B cell (primary cell): ENCODE measurements at regions not wholly inside any gene's neighbourhood (a gene's known extent, or its start where the extent isn't known, plus 50 kb on each side); places are given as distances from the start of the nearest gene placed in this dataset.

Experiments
- ATAC-seq: fragments of 200-7000 bp; cut with Tn5 transposase; one replicate; pipeline ENCODE4 v1.10.0; 2021; ENCODE audit warnings: low read depth, mild to moderate bottlenecking, moderate number of reproducible peaks, moderate library complexity
- CTCF ChIA-PET: fragments of 350-600 bp; sonication (Branson Sonifier 250); formaldehyde crosslinking; loops from one replicate; lab custom pipeline; 2021; ENCODE audit warnings: antibody characterized with exemption, inconsistent platforms; lab: Charles Lee
- POLR2A ChIA-PET: fragments of 350-600 bp; sonication (Branson Sonifier 250); formaldehyde crosslinking; loops from one replicate; lab custom pipeline; 2021; ENCODE audit warnings: antibody characterized with exemption; lab: Charles Lee
- DNase-seq: peaks from one replicate; pipeline ENCODE4 v3.0.0; 2013
- H2AFZ ChIP-seq: 2 replicates; pipeline ENCODE4 v1.6.1; 2012; ENCODE audit warnings: mild to moderate bottlenecking, low read depth, low read length; ENCODE audit not compliant: insufficient read depth, poor library complexity, severe bottlenecking
- H3K27ac ChIP-seq, 2 donors: 1 replicate in 1 of 2; 2 replicates in 1 of 2; pipeline ENCODE4 v1.5.1; 2012 to 2013; ENCODE audit warnings: low read length in 2 of 2, mild to moderate bottlenecking in 2 of 2, moderate library complexity in 1 of 2
- H3K27me3 ChIP-seq, 4 experiments: fragments of 200-600 bp in 1 of 4; sonication (generic) in 1 of 4; replicated peaks in 1 of 4; 1 replicate in 2 of 4; 2 replicates in 2 of 4; pipeline versions ENCODE4 v1.6.1 to v1.7.0; 2013 to 2016; ENCODE audit warnings: low read length in 3 of 4, mild to moderate bottlenecking in 2 of 4, mixed read lengths in 1 of 4, moderate library complexity in 1 of 4; ENCODE audit not compliant: insufficient read depth in 4 of 4, control insufficient read depth in 3 of 4; ENCODE audit errors: control extremely low read depth in 1 of 4
- H3K36me3 ChIP-seq, 2 experiments: replicated peaks in 1 of 2; 1 replicate in 1 of 2; 2 replicates in 1 of 2; pipeline versions ENCODE4 v1.6.1 to v1.7.1; 2013; ENCODE audit warnings: low read length in 1 of 2; ENCODE audit not compliant: insufficient read depth in 2 of 2, control insufficient read depth in 1 of 2; ENCODE audit errors: control extremely low read depth in 1 of 2, extremely low read depth in 1 of 2
- H3K4me1 ChIP-seq, 2 donors: fragments of 200-600 bp in 1 of 2; sonication (generic) in 1 of 2; 1 replicate in 1 of 2; 2 replicates in 1 of 2; pipeline versions ENCODE4 v1.5.1 to v1.6.1; 2013 to 2017; ENCODE audit warnings: low read length in 2 of 2; ENCODE audit not compliant: control insufficient read depth in 2 of 2, insufficient read depth in 2 of 2
- H3K4me2 ChIP-seq: replicated peaks from 2 replicates; pipeline ENCODE3; 2012; ENCODE audit warnings: mild to moderate bottlenecking, low read depth, low read length; ENCODE audit not compliant: poor library complexity, severe bottlenecking
- H3K4me3 ChIP-seq, 5 experiments: fragments of 200-600 bp in 1 of 5; sonication (generic) in 1 of 5; 1 replicate in 3 of 5; 2 replicates in 2 of 5; pipeline versions ENCODE4 v1.5.1 to v1.7.0; 2011 to 2016; ENCODE audit warnings: low read length in 4 of 5, mild to moderate bottlenecking in 4 of 5, low read depth in 2 of 5, control low read depth in 1 of 5, moderate library complexity in 1 of 5; ENCODE audit not compliant: insufficient read depth in 1 of 5; ENCODE audit errors: control extremely low read depth in 1 of 5, extremely low read depth in 1 of 5
- H3K79me2 ChIP-seq: fragments of 200-600 bp; sonication (generic); one replicate; pipeline ENCODE4 v1.6.0; 2016; ENCODE audit warnings: low read length; ENCODE audit not compliant: control insufficient read depth, insufficient read depth
- H3K9ac ChIP-seq: fragments of 200-600 bp; sonication (generic); 2 replicates; pipeline ENCODE4 v1.6.1; 2017; ENCODE audit warnings: mild to moderate bottlenecking, low read length, moderate library complexity
- H3K9me3 ChIP-seq, 3 donors: one replicate each; pipeline versions ENCODE4 v1.6.1 to v1.7.1; 2013; ENCODE audit warnings: low read length in 2 of 3; ENCODE audit not compliant: control insufficient read depth in 2 of 3, insufficient read depth in 1 of 3; ENCODE audit errors: control extremely low read depth in 1 of 3
- H4K20me1 ChIP-seq: 2 replicates; pipeline ENCODE4 v1.6.0; 2012; ENCODE audit warnings: mild to moderate bottlenecking, low read length; ENCODE audit not compliant: insufficient read depth, control insufficient read depth, poor library complexity, severe bottlenecking
- H3K27ac Mint-ChIP-seq: one replicate; pipeline ENCODE4 v1.8.0; 2021; ENCODE audit warnings: mixed read lengths
- H3K27me3 Mint-ChIP-seq: one replicate; pipeline ENCODE4 v1.8.0; 2021; ENCODE audit warnings: mixed read lengths
- H3K4me1 Mint-ChIP-seq: one replicate; pipeline ENCODE4 v1.8.0; 2021; ENCODE audit warnings: mixed read lengths
- H3K4me3 Mint-ChIP-seq: one replicate; pipeline ENCODE4 v1.8.0; 2021; ENCODE audit warnings: mixed read lengths
- H3K9me3 Mint-ChIP-seq: one replicate; pipeline ENCODE4 v1.8.0; 2022; ENCODE audit warnings: mixed read lengths; ENCODE audit not compliant: insufficient read depth
- CTCF ChIP-seq: fragments of 200-600 bp; IDR thresholded peaks from one replicate; pipeline ENCODE4 v1.8.0; 2022; ENCODE audit warnings: antibody characterized with exemption, mild to moderate bottlenecking
- EZH2 ChIP-seq: IDR thresholded peaks from 2 replicates; pipeline ENCODE4 v1.6.1; 2012; ENCODE audit warnings: borderline replicate concordance, low read depth, mild to moderate bottlenecking, moderate library complexity, low read length; ENCODE audit not compliant: insufficient read depth, poor library complexity, severe bottlenecking
- WGBS: methylation state at CpG from one replicate; pipeline ENCODE4 v1.1.5; 2013; ENCODE audit warnings: missing lambda C conversion rate; ENCODE audit not compliant: insufficient coverage; 5-methylcytosine and 5-hydroxymethylcytosine counted together
- intact Hi-C: fragments of 100-400 bp; cut with micrococcal nuclease; formaldehyde crosslinking; loops from one replicate; pipeline ENCODE4 v1.10.0; 2022

- Mint-ChIP-seq H3K27me3 (no peaks in the 10 kb centered on the region), H3K27ac (no peak overlapping the region), H3K9me3 (no peaks in the 10 kb centered on the region), H3K4me3 (no peak overlapping the region), H3K4me1 (no peaks in the 10 kb centered on the region)
- H3K27me3 ChIP-seq: peaks cover 0 to 3% (median 0%) of the 10 kb centered on the region in 4 experiments
- TF ChIP-seq CTCF: no peak
- TF ChIP-seq EZH2: no peak
- WGBS: no CpG with 5 or more reads among the region's 2 CpGs
- DNase-seq (no peak), ATAC-seq (no peak)
- H3K27ac ChIP-seq: no peak overlapping the region
- H3K79me2 ChIP-seq: no peaks in the 10 kb centered on the region
- POLR2A ChIA-PET: no interaction called here
- H3K4me3 ChIP-seq: no peak overlapping the region
- no peaks in the 10 kb centered on the region for H3K36me3 ChIP-seq
- intact Hi-C loops: no loop called here
- no peak overlapping the region for H3K9ac ChIP-seq
- H4K20me1 ChIP-seq: no peaks in the 10 kb centered on the region
- no peak overlapping the region for H3K4me2 ChIP-seq
- no peaks in the 10 kb centered on the region for H3K9me3 ChIP-seq
- no peak overlapping the region for H2AFZ ChIP-seq
- no peaks in the 10 kb centered on the region for H3K4me1 ChIP-seq
- CTCF ChIA-PET: no interaction called here
Measured at GRCh38 chrX:113634565-113634964, 793.9 kb upstream of the AMOT start.

GRCh38 chrX:113629326-113629725 lies 788.7 kb upstream of the AMOT start:
- CTCF ChIA-PET: no interaction called here
- Mint-ChIP-seq H3K4me3 (no peak overlapping the region), H3K9me3 (no peaks in the 10 kb centered on the region), H3K4me1 (no peaks in the 10 kb centered on the region), H3K27ac (no peak overlapping the region), H3K27me3 (no peaks in the 10 kb centered on the region)
- Histone ChIP-seq H3K4me1 (no peaks in the 10 kb centered on the region), H3K9ac (no peak overlapping the region), H3K36me3 (no peaks in the 10 kb centered on the region), H3K4me3 (no peak overlapping the region), H3K9me3 (peaks cover 0 to 3% (median 0%) of the 10 kb centered on the region in 3 donors), H3K27ac (no peak overlapping the region), H3K79me2 (no peaks in the 10 kb centered on the region), H2AFZ (no peak overlapping the region), H4K20me1 (no peaks in the 10 kb centered on the region), H3K4me2 (no peak overlapping the region), H3K27me3 (peaks cover 0 to 3% (median 0%) of the 10 kb centered on the region in 4 experiments)
- DNase-seq (no peak), ATAC-seq (no peak)
- no CpG with 5 or more reads among the region's 3 CpGs for whole genome bisulfite sequencing
- no peak for TF ChIP-seq EZH2
- TF ChIP-seq CTCF: no peak
- POLR2A ChIA-PET: no interaction called here
- intact Hi-C loops: no loop called here
